Type B pancreatic cell (in vitro differentiated cells): ENCODE measurements at regions not wholly inside any gene's neighbourhood (a gene's known extent, or its start where the extent isn't known, plus 50 kb on each side); places are given as distances from the start of the nearest gene placed in this dataset.

Experiments
- DNase-seq: peaks from one replicate; pipeline ENCODE4 v3.0.0; 2021; ENCODE audit warnings: mixed read lengths; ENCODE audit not compliant: unreplicated experiment; ENCODE audit errors: extremely low spot score
- H3K27ac Mint-ChIP-seq: 2 replicates; pipeline ENCODE4 v1.8.0; 2021; ENCODE audit warnings: mild to moderate bottlenecking, mixed read lengths
- H3K27me3 Mint-ChIP-seq: 2 replicates; pipeline ENCODE4 v1.8.0; 2021; ENCODE audit warnings: mixed read lengths
- H3K36me3 Mint-ChIP-seq: 2 replicates; pipeline ENCODE4 v1.8.0; 2021; ENCODE audit warnings: mixed read lengths
- H3K4me1 Mint-ChIP-seq: one replicate; pipeline ENCODE4 v1.8.0; 2021; ENCODE audit warnings: mixed read lengths; ENCODE audit not compliant: unreplicated experiment
- H3K4me3 Mint-ChIP-seq: 2 replicates; pipeline ENCODE4 v1.8.0; 2021; ENCODE audit warnings: mild to moderate bottlenecking, mixed read lengths
- H3K9me3 Mint-ChIP-seq: 2 replicates; pipeline ENCODE4 v1.8.0; 2021; ENCODE audit warnings: mixed read lengths
- CTCF ChIP-seq: fragments of 200-600 bp; sonication (generic); conservative IDR thresholded peaks from 2 replicates; pipeline ENCODE4 v1.5.0; 2021; ENCODE audit warnings: antibody characterized with exemption, mild to moderate bottlenecking

- Mint-ChIP-seq H3K27me3 (peaks cover 58% of the 10 kb centered on the region), H3K9me3 (no peaks in the 10 kb centered on the region), H3K27ac (no peak overlapping the region), H3K36me3 (no peaks in the 10 kb centered on the region), H3K4me3 (no peak overlapping the region), H3K4me1 (peaks cover 12% of the 10 kb centered on the region)
- no peak for DNase-seq
- TF ChIP-seq CTCF: no peak
Measured at GRCh38 chr17:36777118-36777517, 160.2 kb upstream of the LHX1 start.

DNA sequence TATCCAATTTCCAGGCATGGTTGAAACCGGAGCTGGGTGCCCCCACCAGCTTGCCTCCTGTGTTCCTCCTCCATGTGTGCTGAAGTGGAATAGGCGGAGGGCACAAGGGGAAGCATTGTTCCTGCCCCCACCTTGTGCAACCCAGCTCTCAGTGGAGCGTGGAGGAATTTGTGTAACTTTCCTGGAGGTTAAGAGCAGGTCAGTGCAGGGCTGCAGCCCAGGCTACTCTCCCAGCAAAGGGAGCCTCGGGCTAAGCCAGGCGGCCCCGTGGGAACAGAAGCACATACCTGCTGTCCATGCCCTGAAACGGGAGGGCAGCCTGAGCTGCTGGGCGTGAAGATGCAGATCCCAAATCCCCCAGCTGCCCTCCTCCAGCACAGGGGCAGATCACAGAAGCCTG, 158.8 kb upstream of the LHX1 start:
- Mint-ChIP-seq H3K4me3 (no peak overlapping the region), H3K4me1 (peaks cover 12% of the 10 kb centered on the region), H3K27ac (no peak overlapping the region), H3K27me3 (peaks cover 52% of the 10 kb centered on the region), H3K9me3 (no peaks in the 10 kb centered on the region), H3K36me3 (no peaks in the 10 kb centered on the region)
- TF ChIP-seq CTCF: no peak
- no peak for DNase-seq

GRCh38 chr17:36779550-36779949, 157.7 kb upstream of the LHX1 start:
- no peak for TF ChIP-seq CTCF

GRCh38 chr17:36784633-36785032, 152.6 kb upstream of the LHX1 start:
- Mint-ChIP-seq H3K9me3 (no peaks in the 10 kb centered on the region), H3K36me3 (no peaks in the 10 kb centered on the region), H3K27me3 (peaks cover 49% of the 10 kb centered on the region), H3K4me1 (no peaks in the 10 kb centered on the region), H3K27ac (no peak overlapping the region), H3K4me3 (no peak overlapping the region)
- DNase-seq: no peak
- TF ChIP-seq CTCF: no peak

More at GRCh38 chr17:36779550-36779949, 157.7 kb upstream of the LHX1 start:
- no peak for DNase-seq
- no peaks in the 10 kb centered on the region for H3K36me3 Mint-ChIP-seq
- peaks cover 52% of the 10 kb centered on the region for H3K27me3 Mint-ChIP-seq
- H3K4me3 Mint-ChIP-seq: no peak overlapping the region
- H3K4me1 Mint-ChIP-seq: peaks cover 12% of the 10 kb centered on the region
- H3K9me3 Mint-ChIP-seq: no peaks in the 10 kb centered on the region
- H3K27ac Mint-ChIP-seq: no peak overlapping the region

DNA sequence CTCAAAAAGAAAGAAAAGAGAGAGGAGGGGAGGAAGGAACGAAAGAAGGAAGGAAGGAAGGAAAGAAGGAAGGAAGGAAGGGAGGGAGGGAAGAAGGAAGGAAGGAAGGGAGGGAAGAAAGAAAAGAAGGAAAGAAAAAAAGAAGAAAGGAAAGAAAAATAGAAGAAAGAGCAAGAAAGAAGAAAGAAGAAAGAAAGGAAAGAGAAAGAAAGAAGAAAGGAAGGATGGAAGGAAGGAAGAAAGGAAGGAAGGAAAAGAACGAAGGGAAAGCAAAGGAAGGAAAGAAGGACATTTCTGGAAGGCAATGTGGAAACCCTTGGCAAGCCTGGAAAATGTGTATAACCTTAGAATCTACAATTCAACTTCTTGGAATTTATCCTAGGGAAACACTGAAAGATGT, 150.4 kb upstream of the LHX1 start:
- no peak for TF ChIP-seq CTCF
- Mint-ChIP-seq H3K27ac (no peak overlapping the region), H3K4me1 (peaks cover 7% of the 10 kb centered on the region), H3K36me3 (no peaks in the 10 kb centered on the region), H3K9me3 (no peaks in the 10 kb centered on the region), H3K27me3 (peaks cover 66% of the 10 kb centered on the region), H3K4me3 (no peak overlapping the region)
- no peak for DNase-seq
